ENCODE measurements at regions not wholly inside any gene's neighbourhood (a gene's known extent, or its start where the extent isn't known, plus 50 kb on each side); places are given as distances from the start of the nearest gene placed in this dataset.

GRCh38 chr13:53612200-53612599 is 583.6 kb downstream of the OLFM4 start:
- Histone ChIP-seq H3K4me3 (ENCODE audit: insufficient read depth, low read length) (no peak overlapping the region), H3K27me3 (ENCODE audit: insufficient read depth, low read length) (no peaks in the 10 kb centered on the region), H3K9me3 (ENCODE audit: low read depth, low read length) (no peaks in the 10 kb centered on the region), H4K20me1 (ENCODE audit: insufficient read depth, low read length) (no peaks in the 10 kb centered on the region), H3K79me2 (ENCODE audit: insufficient read depth, low read length) (no peaks in the 10 kb centered on the region), H3K27ac (ENCODE audit: low read depth, low read length) (no peak overlapping the region), H2AFZ (ENCODE audit: low read length) (no peak overlapping the region), H3K4me1 (ENCODE audit: insufficient read depth, low read length) (no peaks in the 10 kb centered on the region), H3K4me2 (ENCODE audit: insufficient read depth, low read length) (no peak overlapping the region), H3K36me3 (ENCODE audit: insufficient read depth, low read length) (no peaks in the 10 kb centered on the region)
- DNase-seq (ENCODE audit: insufficient read length, low spot score, missing footprints) = no peak
- TF ChIP-seq, protein P1, sequence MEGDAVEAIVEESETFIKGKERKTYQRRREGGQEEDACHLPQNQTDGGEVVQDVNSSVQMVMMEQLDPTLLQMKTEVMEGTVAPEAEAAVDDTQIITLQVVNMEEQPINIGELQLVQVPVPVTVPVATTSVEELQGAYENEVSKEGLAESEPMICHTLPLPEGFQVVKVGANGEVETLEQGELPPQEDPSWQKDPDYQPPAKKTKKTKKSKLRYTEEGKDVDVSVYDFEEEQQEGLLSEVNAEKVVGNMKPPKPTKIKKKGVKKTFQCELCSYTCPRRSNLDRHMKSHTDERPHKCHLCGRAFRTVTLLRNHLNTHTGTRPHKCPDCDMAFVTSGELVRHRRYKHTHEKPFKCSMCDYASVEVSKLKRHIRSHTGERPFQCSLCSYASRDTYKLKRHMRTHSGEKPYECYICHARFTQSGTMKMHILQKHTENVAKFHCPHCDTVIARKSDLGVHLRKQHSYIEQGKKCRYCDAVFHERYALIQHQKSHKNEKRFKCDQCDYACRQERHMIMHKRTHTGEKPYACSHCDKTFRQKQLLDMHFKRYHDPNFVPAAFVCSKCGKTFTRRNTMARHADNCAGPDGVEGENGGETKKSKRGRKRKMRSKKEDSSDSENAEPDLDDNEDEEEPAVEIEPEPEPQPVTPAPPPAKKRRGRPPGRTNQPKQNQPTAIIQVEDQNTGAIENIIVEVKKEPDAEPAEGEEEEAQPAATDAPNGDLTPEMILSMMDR (IDR thresholded peaks at IDR 0.05; ENCODE audit: extremely low read depth, low read depth, low read length) = no peak

DNA sequence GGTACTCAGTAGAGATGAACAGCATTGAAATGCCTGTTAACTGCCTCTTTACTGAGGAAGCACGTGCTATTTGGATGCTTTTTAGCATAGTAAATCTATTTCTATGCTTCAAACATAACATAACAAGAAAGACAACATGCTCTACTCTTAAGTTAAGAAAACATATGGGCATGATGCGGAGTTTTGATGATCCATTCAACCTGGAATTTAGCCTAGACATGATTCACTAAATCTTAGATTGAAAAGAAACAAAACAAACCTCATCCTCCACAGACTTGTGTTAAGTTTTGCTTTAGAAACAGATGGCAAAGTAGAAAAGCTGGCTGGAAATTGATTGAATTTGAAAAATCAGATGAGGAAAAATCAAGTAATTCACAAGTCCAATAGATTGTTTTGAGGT is 593.8 kb downstream of the OLFM4 start:
- Histone ChIP-seq H3K4me1 (ENCODE audit: insufficient read depth, low read length) (no peaks in the 10 kb centered on the region), H3K4me2 (ENCODE audit: insufficient read depth, low read length) (no peak overlapping the region), H3K27ac (ENCODE audit: low read depth, low read length) (no peak overlapping the region), H3K9me3 (ENCODE audit: low read depth, low read length) (no peaks in the 10 kb centered on the region), H3K79me2 (ENCODE audit: insufficient read depth, low read length) (no peaks in the 10 kb centered on the region), H3K4me3 (ENCODE audit: insufficient read depth, low read length) (no peak overlapping the region), H4K20me1 (ENCODE audit: insufficient read depth, low read length) (no peaks in the 10 kb centered on the region), H3K36me3 (ENCODE audit: insufficient read depth, low read length) (no peaks in the 10 kb centered on the region), H3K27me3 (ENCODE audit: insufficient read depth, low read length) (no peaks in the 10 kb centered on the region), H2AFZ (ENCODE audit: low read length) (no peak overlapping the region)
- DNase-seq (ENCODE audit: insufficient read length, low spot score, missing footprints) = no peak
- TF ChIP-seq, protein P1 (IDR thresholded peaks at IDR 0.05; ENCODE audit: extremely low read depth, low read depth, low read length) = no peak

DNA sequence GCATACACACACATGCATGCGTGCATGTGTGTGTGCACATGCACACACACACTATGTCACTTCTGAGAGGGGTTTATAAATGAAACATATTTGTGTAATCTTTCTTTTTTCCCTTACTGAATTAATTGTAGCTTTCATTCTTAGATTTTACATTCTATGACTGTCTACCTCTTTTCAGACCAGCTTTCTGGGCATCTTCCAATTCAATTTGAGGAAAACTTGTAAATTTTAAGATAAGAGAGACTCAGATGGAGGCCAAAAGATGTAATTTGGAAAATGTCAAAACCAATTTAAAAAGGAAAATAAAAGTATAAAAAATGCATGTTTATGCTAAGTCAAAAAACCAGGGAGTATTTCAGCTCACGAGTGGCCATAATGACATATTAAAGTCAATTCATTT is 594.5 kb downstream of the OLFM4 start:
- H2AFZ ChIP-seq (ENCODE audit: low read length) = no peak overlapping the region
- no peaks in the 10 kb centered on the region for H3K36me3 ChIP-seq (ENCODE audit: insufficient read depth, low read length)
- H3K4me3 ChIP-seq (ENCODE audit: insufficient read depth, low read length) = no peak overlapping the region
- no peak overlapping the region for H3K27ac ChIP-seq (ENCODE audit: low read depth, low read length)
- H3K79me2 ChIP-seq (ENCODE audit: insufficient read depth, low read length) = no peaks in the 10 kb centered on the region
- H3K4me2 ChIP-seq (ENCODE audit: insufficient read depth, low read length) = no peak overlapping the region
- H3K27me3 ChIP-seq (ENCODE audit: insufficient read depth, low read length) = no peaks in the 10 kb centered on the region
- TF ChIP-seq, protein P1 (IDR thresholded peaks at IDR 0.05; ENCODE audit: extremely low read depth, low read depth, low read length) = no peak
- no peaks in the 10 kb centered on the region for H4K20me1 ChIP-seq (ENCODE audit: insufficient read depth, low read length)
- H3K4me1 ChIP-seq (ENCODE audit: insufficient read depth, low read length) = no peaks in the 10 kb centered on the region
- no peaks in the 10 kb centered on the region for H3K9me3 ChIP-seq (ENCODE audit: low read depth, low read length)
- no peak for DNase-seq (ENCODE audit: insufficient read length, low spot score, missing footprints)

DNA sequence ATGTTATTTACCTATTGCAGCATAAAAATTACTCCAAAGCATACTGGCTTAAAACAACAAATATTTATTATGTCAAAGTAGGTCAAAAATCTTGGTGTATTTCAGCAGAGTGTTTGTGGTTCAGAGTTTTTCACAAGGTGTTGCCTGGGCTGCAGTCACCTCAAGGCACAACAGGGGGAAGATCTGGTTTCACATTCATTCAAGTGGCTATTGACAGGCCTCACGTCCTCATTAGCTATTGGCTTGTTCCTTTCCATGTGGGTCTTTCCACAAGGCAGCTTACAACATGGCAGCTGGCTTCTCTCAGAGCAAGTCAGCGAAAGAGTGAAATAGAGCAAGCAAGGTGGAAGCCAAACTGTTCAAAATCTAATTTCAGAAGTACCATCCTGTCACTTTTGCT is 602.9 kb downstream of the OLFM4 start:
- Histone ChIP-seq H4K20me1 (ENCODE audit: insufficient read depth, low read length) (no peaks in the 10 kb centered on the region), H3K36me3 (ENCODE audit: insufficient read depth, low read length) (no peaks in the 10 kb centered on the region), H3K9me3 (ENCODE audit: low read depth, low read length) (peaks cover 5% of the 10 kb centered on the region), H3K4me1 (ENCODE audit: insufficient read depth, low read length) (no peaks in the 10 kb centered on the region), H3K79me2 (ENCODE audit: insufficient read depth, low read length) (no peaks in the 10 kb centered on the region), H3K4me3 (ENCODE audit: insufficient read depth, low read length) (no peak overlapping the region), H3K27me3 (ENCODE audit: insufficient read depth, low read length) (no peaks in the 10 kb centered on the region), H3K27ac (ENCODE audit: low read depth, low read length) (no peak overlapping the region), H2AFZ (ENCODE audit: low read length) (no peak overlapping the region), H3K4me2 (ENCODE audit: insufficient read depth, low read length) (no peak overlapping the region)
- no peak for DNase-seq (ENCODE audit: insufficient read length, low spot score, missing footprints)
- TF ChIP-seq, protein P1 (IDR thresholded peaks at IDR 0.05; ENCODE audit: extremely low read depth, low read depth, low read length) = no peak
